ENCODE measurements at regions not wholly inside any gene's neighbourhood (a gene's known extent, or its start where the extent isn't known, plus 50 kb on each side); places are given as distances from the start of the nearest gene placed in this dataset.

GRCh38 chr15:69953051-69953450 is 144.7 kb downstream of the TLE3 start:
- H3K27me3 Mint-ChIP-seq (ENCODE audit: insufficient read depth): no peaks in the 10 kb centered on the region
- H3K9ac ChIP-seq (ENCODE audit: extremely low read depth, low read length, poor library complexity, severe bottlenecking): no peak overlapping the region
- no peaks in the 10 kb centered on the region for H3K27me3 ChIP-seq (ENCODE audit: control insufficient read depth, insufficient read depth, low read length, poor library complexity, severe bottlenecking)
- H3K36me3 ChIP-seq (ENCODE audit: control insufficient read depth, insufficient read depth, low read length): no peaks in the 10 kb centered on the region
- WGBS, 2 experiments (ENCODE audit: insufficient coverage in 1 of 2, insufficient read length in 1 of 2): 86 to 100% methylated on average over 2 to 6 of the region's 6 CpGs
- no peak overlapping the region for H3K27ac ChIP-seq (ENCODE audit: low read depth, low read length)
- no peak for DNase-seq
- H3K27ac Mint-ChIP-seq: no peak overlapping the region
- no peak for TF ChIP-seq CTCF (conservative IDR thresholded peaks at IDR 0.05)
- H3K4me3 Mint-ChIP-seq: no peak overlapping the region
- no peaks in the 10 kb centered on the region for H3K9me3 Mint-ChIP-seq
- H3K4me1 ChIP-seq (ENCODE audit: control insufficient read depth, insufficient read depth, low read length): no peaks in the 10 kb centered on the region
- H3K36me3 Mint-ChIP-seq (ENCODE audit: low read depth): no peaks in the 10 kb centered on the region
- H3K9me3 ChIP-seq (ENCODE audit: control insufficient read depth, low read length): no peaks in the 10 kb centered on the region
- peaks cover 2% of the 10 kb centered on the region for H3K4me1 Mint-ChIP-seq
- no peak overlapping the region for H3K4me3 ChIP-seq (ENCODE audit: low read length)

DNA sequence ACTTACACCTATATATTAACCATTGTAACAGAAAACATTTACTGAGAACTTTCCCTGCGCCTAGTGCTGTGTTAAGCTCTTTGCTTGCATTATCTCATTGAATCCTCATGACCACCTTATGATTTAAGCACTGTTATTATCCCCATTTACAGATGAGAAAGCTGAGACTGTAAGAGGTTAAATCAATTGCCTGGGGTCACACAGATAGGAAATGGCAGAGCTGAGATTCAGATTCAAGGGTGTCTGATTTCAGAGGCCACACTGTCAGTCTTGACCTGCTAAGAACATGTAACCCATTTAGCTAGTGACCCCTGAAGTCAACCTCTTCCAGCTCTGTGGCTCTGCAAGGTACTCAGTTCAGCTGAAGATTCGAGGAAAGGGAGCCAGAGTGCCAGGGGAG is 143.9 kb downstream of the TLE3 start:
- H3K27me3 Mint-ChIP-seq (ENCODE audit: insufficient read depth): no peaks in the 10 kb centered on the region
- no peaks in the 10 kb centered on the region for H3K36me3 Mint-ChIP-seq (ENCODE audit: low read depth)
- no peak overlapping the region for H3K4me3 ChIP-seq (ENCODE audit: low read length)
- whole genome bisulfite sequencing, 2 experiments (ENCODE audit: insufficient coverage in 1 of 2, insufficient read length in 1 of 2): 60 to 89% methylated on average over 1 to 2 of the region's 2 CpGs
- H3K4me1 ChIP-seq (ENCODE audit: control insufficient read depth, insufficient read depth, low read length): no peaks in the 10 kb centered on the region
- H3K4me1 Mint-ChIP-seq: peaks cover 2% of the 10 kb centered on the region
- no peaks in the 10 kb centered on the region for H3K9me3 Mint-ChIP-seq
- DNase-seq: no peak
- no peaks in the 10 kb centered on the region for H3K36me3 ChIP-seq (ENCODE audit: control insufficient read depth, insufficient read depth, low read length)
- H3K9me3 ChIP-seq (ENCODE audit: control insufficient read depth, low read length): no peaks in the 10 kb centered on the region
- H3K27me3 ChIP-seq (ENCODE audit: control insufficient read depth, insufficient read depth, low read length, poor library complexity, severe bottlenecking): no peaks in the 10 kb centered on the region
- TF ChIP-seq CTCF (conservative IDR thresholded peaks at IDR 0.05): no peak
- no peak overlapping the region for H3K9ac ChIP-seq (ENCODE audit: extremely low read depth, low read length, poor library complexity, severe bottlenecking)
- no peak overlapping the region for H3K4me3 Mint-ChIP-seq
- no peak overlapping the region for H3K27ac Mint-ChIP-seq
- H3K27ac ChIP-seq (ENCODE audit: low read depth, low read length): no peak overlapping the region

DNA sequence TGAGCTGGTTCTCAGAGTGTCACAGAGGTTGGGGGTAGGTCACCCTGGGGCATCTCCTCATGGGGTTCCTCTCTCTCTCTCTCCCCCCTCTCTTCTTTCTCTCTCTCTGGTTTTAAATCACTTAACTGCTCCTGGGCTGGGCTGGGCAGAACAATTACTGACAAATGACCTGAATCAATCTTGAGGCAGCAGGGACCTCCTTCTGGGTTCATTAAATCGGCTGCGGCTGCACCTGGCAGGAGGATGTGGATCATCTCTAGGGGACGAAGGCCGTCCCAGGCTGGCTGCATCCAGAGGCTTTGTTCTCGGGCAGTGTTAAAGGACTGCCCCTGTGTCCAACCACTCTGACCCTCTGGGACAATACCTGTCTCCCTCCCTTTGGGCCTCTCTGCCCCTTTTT is 143.1 kb downstream of the TLE3 start:
- H3K4me3 Mint-ChIP-seq: no peak overlapping the region

More for the DNA sequence above, 143.1 kb downstream of the TLE3 start:
- Mint-ChIP-seq H3K27ac (peak overlapping the region; percentile 4), H3K27me3 (ENCODE audit: insufficient read depth) (no peaks in the 10 kb centered on the region), H3K9me3 (no peaks in the 10 kb centered on the region), H3K4me1 (peaks cover 2% of the 10 kb centered on the region), H3K36me3 (ENCODE audit: low read depth) (no peaks in the 10 kb centered on the region)
- H3K4me1 ChIP-seq (ENCODE audit: control insufficient read depth, insufficient read depth, low read length): no peaks in the 10 kb centered on the region
- WGBS, 2 experiments (ENCODE audit: insufficient coverage in 1 of 2, insufficient read length in 1 of 2): 80 to 92% methylated on average over 3 to 5 of the region's 5 CpGs
- no peak for TF ChIP-seq CTCF (conservative IDR thresholded peaks at IDR 0.05)
- no peaks in the 10 kb centered on the region for H3K36me3 ChIP-seq (ENCODE audit: control insufficient read depth, insufficient read depth, low read length)
- H3K27ac ChIP-seq (ENCODE audit: low read depth, low read length): no peak overlapping the region
- no peaks in the 10 kb centered on the region for H3K27me3 ChIP-seq (ENCODE audit: control insufficient read depth, insufficient read depth, low read length, poor library complexity, severe bottlenecking)
- DNase-seq: no peak
- H3K9me3 ChIP-seq (ENCODE audit: control insufficient read depth, low read length): no peaks in the 10 kb centered on the region
- no peak overlapping the region for H3K9ac ChIP-seq (ENCODE audit: extremely low read depth, low read length, poor library complexity, severe bottlenecking)
- no peak overlapping the region for H3K4me3 ChIP-seq (ENCODE audit: low read length)

Data from endodermal cell (in vitro differentiated cells).